ENCODE measurements at regions not wholly inside any gene's neighbourhood (a gene's known extent, or its start where the extent isn't known, plus 50 kb on each side); places are given as distances from the start of the nearest gene placed in this dataset.
"Not testable (repeated sequence)": the region's sequence is repeated elsewhere in the genome, so short reads cannot be mapped to it uniquely, and the experiment has no call there.

- no peak for DNase-seq (ENCODE audit: low read depth)
- TF ChIP-seq CTCF (IDR thresholded peaks at IDR 0.05; ENCODE audit: control insufficient read depth, insufficient read depth, low read depth, low read length, missing control alignments) = no peak
- H3K4me3 ChIP-seq (ENCODE audit: control insufficient read depth, low read depth, low read length) = no peak overlapping the region
Observed at GRCh38 chr13:73520566-73521289, 461.9 kb downstream of the KLF5 start.

GRCh38 chr13:73520135-73520534 lies 461.3 kb downstream of the KLF5 start:
- not testable (repeated sequence) for DNase-seq (ENCODE audit: low read depth); H3K4me3 ChIP-seq (ENCODE audit: control insufficient read depth, low read depth, low read length)

GRCh38 chr13:73519396-73520116 lies 460.8 kb downstream of the KLF5 start:
- TF ChIP-seq CTCF (IDR thresholded peaks at IDR 0.05; ENCODE audit: control insufficient read depth, insufficient read depth, low read depth, low read length, missing control alignments) = no peak
- DNase-seq (ENCODE audit: low read depth) = no peak
- H3K4me3 ChIP-seq (ENCODE audit: control insufficient read depth, low read depth, low read length) = no peak overlapping the region

GRCh38 chr13:73517766-73518165 lies 459.0 kb downstream of the KLF5 start:
- no peak for DNase-seq (ENCODE audit: low read depth)
- H3K4me3 ChIP-seq (ENCODE audit: control insufficient read depth, low read depth, low read length) = no peak overlapping the region
- TF ChIP-seq CTCF (IDR thresholded peaks at IDR 0.05; ENCODE audit: control insufficient read depth, insufficient read depth, low read depth, low read length, missing control alignments) = no peak

GRCh38 chr13:73516731-73517130 lies 457.9 kb downstream of the KLF5 start:
- DNase-seq (ENCODE audit: low read depth) = no peak
- no peak for TF ChIP-seq CTCF (IDR thresholded peaks at IDR 0.05; ENCODE audit: control insufficient read depth, insufficient read depth, low read depth, low read length, missing control alignments)
- no peak overlapping the region for H3K4me3 ChIP-seq (ENCODE audit: control insufficient read depth, low read depth, low read length)

- TF ChIP-seq CTCF (IDR thresholded peaks at IDR 0.05; ENCODE audit: control insufficient read depth, insufficient read depth, low read depth, low read length, missing control alignments) = no peak
- H3K4me3 ChIP-seq (ENCODE audit: control insufficient read depth, low read depth, low read length) = no peak overlapping the region
- no peak for DNase-seq (ENCODE audit: low read depth)
Observed at GRCh38 chr13:73514208-73514607, 455.4 kb downstream of the KLF5 start.

GRCh38 chr13:73513751-73514150 lies 454.9 kb downstream of the KLF5 start:
- no peak for TF ChIP-seq CTCF (IDR thresholded peaks at IDR 0.05; ENCODE audit: control insufficient read depth, insufficient read depth, low read depth, low read length, missing control alignments)
- H3K4me3 ChIP-seq (ENCODE audit: control insufficient read depth, low read depth, low read length) = no peak overlapping the region
- no peak for DNase-seq (ENCODE audit: low read depth)
